Colonic mucosa (tissue), 4 donors: ENCODE measurements at regions not wholly inside any gene's neighbourhood (a gene's known extent, or its start where the extent isn't known, plus 50 kb on each side); places are given as distances from the start of the nearest gene placed in this dataset.

ENCODE experiments used
- DNase-seq: peaks from one replicate; pipeline ENCODE4 v3.0.0-alpha.2; 2020
- H3K27ac ChIP-seq: fragments of 200-600 bp; one replicate; pipeline ENCODE4 v1.8.0; 2021
- H3K27me3 ChIP-seq: fragments of 200-600 bp; one replicate; pipeline ENCODE4 v1.8.0; 2021
- H3K36me3 ChIP-seq: fragments of 200-600 bp; one replicate; pipeline ENCODE4 v1.8.0; 2021
- H3K4me1 ChIP-seq: fragments of 200-600 bp; one replicate; pipeline ENCODE4 v1.8.0; 2021; ENCODE audit warnings: mild to moderate bottlenecking
- H3K4me3 ChIP-seq: fragments of 200-600 bp; one replicate; pipeline ENCODE4 v1.8.0; 2021
- H3K9ac ChIP-seq, 2 donors: one replicate each; pipeline ENCODE4 v1.7.0; 2013; ENCODE audit warnings: control low read depth in 2 of 2, low read depth in 2 of 2, low read length in 2 of 2
- H3K9me3 ChIP-seq: fragments of 200-600 bp; one replicate; pipeline ENCODE4 v1.8.0; 2021
- CTCF ChIP-seq: fragments of 200-600 bp; IDR thresholded peaks from one replicate; pipeline ENCODE4 v1.8.0; 2022; ENCODE audit warnings: antibody characterized with exemption, mild to moderate bottlenecking
- intact Hi-C: fragments of 100-400 bp; cut with DNase I; formaldehyde crosslinking; loops from one replicate; pipeline ENCODE4 v1.14.1; 2022
- donor health status: healthy.
- donor health status: DM: no; HTN: no; CAD: no.
- donor health status: DM: no; HTN: no; CAD: no.

GRCh38 chr20:56924292-56925081, 295.4 kb downstream of the TFAP2C start:
- intact Hi-C loops: no loop called here
- Histone ChIP-seq H3K4me1 (peaks cover 5% of the 10 kb centered on the region), H3K4me3 (no peak overlapping the region), H3K27ac (no peak overlapping the region), H3K27me3 (peaks cover 25% of the 10 kb centered on the region), H3K9ac (no peak overlapping the region), H3K36me3 (no peaks in the 10 kb centered on the region), H3K9me3 (no peaks in the 10 kb centered on the region)
- no peak for TF ChIP-seq CTCF
- no peak for DNase-seq

GRCh38 chr20:56925082-56925830, 296.1 kb downstream of the TFAP2C start:
- no peaks in the 10 kb centered on the region for H3K9me3 ChIP-seq
- DNase-seq: no peak
- peaks cover 25% of the 10 kb centered on the region for H3K27me3 ChIP-seq
- intact Hi-C loops: no loop called here
- no peak overlapping the region for H3K27ac ChIP-seq
- H3K4me1 ChIP-seq: peaks cover 5% of the 10 kb centered on the region
- TF ChIP-seq CTCF: no peak
- H3K9ac ChIP-seq: no peak overlapping the region
- no peak overlapping the region for H3K4me3 ChIP-seq
- H3K36me3 ChIP-seq: no peaks in the 10 kb centered on the region

- H3K9ac ChIP-seq: no peak overlapping the region
- H3K27me3 ChIP-seq: peaks cover 25% of the 10 kb centered on the region
- H3K4me3 ChIP-seq: no peak overlapping the region
- intact Hi-C loops: no loop called here
- no peaks in the 10 kb centered on the region for H3K36me3 ChIP-seq
- H3K4me1 ChIP-seq: peaks cover 5% of the 10 kb centered on the region
- no peaks in the 10 kb centered on the region for H3K9me3 ChIP-seq
- H3K27ac ChIP-seq: no peak overlapping the region
- no peak for TF ChIP-seq CTCF
- no peak for DNase-seq
These were observed 296.7 kb downstream of the TFAP2C start for GRCh38 chr20:56925831-56926170.

GRCh38 chr20:56926501-56926900, 297.4 kb downstream of the TFAP2C start:
- intact Hi-C loops: no loop called here
- H3K9ac ChIP-seq: no peak overlapping the region
- no peak for TF ChIP-seq CTCF
- H3K27ac ChIP-seq: no peak overlapping the region
- H3K4me1 ChIP-seq: peaks cover 5% of the 10 kb centered on the region
- no peak for DNase-seq
- H3K4me3 ChIP-seq: no peak overlapping the region
- H3K27me3 ChIP-seq: peaks cover 25% of the 10 kb centered on the region
- no peaks in the 10 kb centered on the region for H3K36me3 ChIP-seq
- no peaks in the 10 kb centered on the region for H3K9me3 ChIP-seq

- no peak overlapping the region for H3K27ac ChIP-seq
- intact Hi-C loops: no loop called here
- no peak overlapping the region for H3K9ac ChIP-seq
- H3K4me3 ChIP-seq: no peak overlapping the region
- no peaks in the 10 kb centered on the region for H3K9me3 ChIP-seq
- H3K27me3 ChIP-seq: peaks cover 25% of the 10 kb centered on the region
- TF ChIP-seq CTCF: no peak
- DNase-seq: no peak
- H3K4me1 ChIP-seq: peaks cover 5% of the 10 kb centered on the region
- no peaks in the 10 kb centered on the region for H3K36me3 ChIP-seq
These were observed 298.0 kb downstream of the TFAP2C start for GRCh38 chr20:56927127-56927526.
